ENCODE measurements at regions not wholly inside any gene's neighbourhood (a gene's known extent, or its start where the extent isn't known, plus 50 kb on each side); places are given as distances from the start of the nearest gene placed in this dataset.

GRCh38 chr4:59805176-59805575, 1395.0 kb upstream of the ADGRL3 start:
- H3K4me1 ChIP-seq, result no peaks in the 10 kb centered on the region
- H3K4me3 ChIP-seq, result no peak overlapping the region
- intact Hi-C loops (cut with DNase I), result no loop called here
- 96 to 97% methylated on average over 1 of the region's 1 CpG for WGBS, 2 donors
- no peak for DNase-seq
- no peaks in the 10 kb centered on the region for H3K36me3 ChIP-seq
- peaks cover 0 to 3% (median 0%) of the 10 kb centered on the region in 4 donors for H3K9me3 ChIP-seq
- H3K27me3 ChIP-seq, result no peaks in the 10 kb centered on the region
- TF ChIP-seq EP300 (IDR thresholded peaks at IDR 0.05) (no peak), POLR2AphosphoS5 (IDR thresholded peaks at IDR 0.05) (no peak), POLR2A (IDR thresholded peaks at IDR 0.05) (no peak)
- TF ChIP-seq, protein P1, sequence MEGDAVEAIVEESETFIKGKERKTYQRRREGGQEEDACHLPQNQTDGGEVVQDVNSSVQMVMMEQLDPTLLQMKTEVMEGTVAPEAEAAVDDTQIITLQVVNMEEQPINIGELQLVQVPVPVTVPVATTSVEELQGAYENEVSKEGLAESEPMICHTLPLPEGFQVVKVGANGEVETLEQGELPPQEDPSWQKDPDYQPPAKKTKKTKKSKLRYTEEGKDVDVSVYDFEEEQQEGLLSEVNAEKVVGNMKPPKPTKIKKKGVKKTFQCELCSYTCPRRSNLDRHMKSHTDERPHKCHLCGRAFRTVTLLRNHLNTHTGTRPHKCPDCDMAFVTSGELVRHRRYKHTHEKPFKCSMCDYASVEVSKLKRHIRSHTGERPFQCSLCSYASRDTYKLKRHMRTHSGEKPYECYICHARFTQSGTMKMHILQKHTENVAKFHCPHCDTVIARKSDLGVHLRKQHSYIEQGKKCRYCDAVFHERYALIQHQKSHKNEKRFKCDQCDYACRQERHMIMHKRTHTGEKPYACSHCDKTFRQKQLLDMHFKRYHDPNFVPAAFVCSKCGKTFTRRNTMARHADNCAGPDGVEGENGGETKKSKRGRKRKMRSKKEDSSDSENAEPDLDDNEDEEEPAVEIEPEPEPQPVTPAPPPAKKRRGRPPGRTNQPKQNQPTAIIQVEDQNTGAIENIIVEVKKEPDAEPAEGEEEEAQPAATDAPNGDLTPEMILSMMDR (IDR thresholded peaks at IDR 0.05), result no peak
- H3K27ac ChIP-seq, result no peak overlapping the region

DNA sequence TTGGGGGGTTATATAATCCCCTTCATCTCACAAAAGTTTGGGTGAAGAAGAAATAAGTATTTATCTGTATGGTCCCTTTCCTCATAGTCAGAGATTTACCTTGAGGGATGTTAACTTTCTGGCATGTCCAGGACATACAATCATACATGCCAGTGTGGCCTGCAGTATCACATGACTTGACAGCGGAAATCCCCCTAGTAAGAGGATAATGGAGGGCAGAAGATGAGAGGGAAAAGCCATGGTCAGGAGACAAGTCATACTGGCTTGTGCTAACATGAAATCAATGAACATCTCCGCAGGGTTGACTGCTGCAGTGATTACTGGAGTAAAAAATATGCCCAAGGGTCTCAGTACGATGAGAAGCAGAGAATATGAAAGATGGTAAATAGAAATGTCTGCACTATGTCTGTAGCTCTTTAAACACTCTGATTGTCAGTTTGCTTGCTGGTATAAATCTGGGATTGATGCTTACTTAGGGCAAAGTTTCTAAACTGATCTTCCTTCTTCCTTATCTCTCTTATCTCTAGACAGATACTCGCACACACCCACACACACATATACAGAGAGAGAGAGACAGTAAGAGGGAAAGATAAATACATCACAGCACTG, 1385.6 kb upstream of the ADGRL3 start:
- Histone ChIP-seq H3K4me1 (no peaks in the 10 kb centered on the region), H3K27ac (no peak overlapping the region), H3K27me3 (no peaks in the 10 kb centered on the region), H3K9me3 (no peaks in the 10 kb centered on the region), H3K4me3 (no peak overlapping the region), H3K36me3 (no peaks in the 10 kb centered on the region)
- 47 to 57% methylated on average over 4 of the region's 4 CpGs for whole genome bisulfite sequencing, 2 donors
- intact Hi-C loops (cut with DNase I), result no loop called here
- no peak for DNase-seq
- no peak for TF ChIP-seq POLR2A (IDR thresholded peaks at IDR 0.05)

GRCh38 chr4:59818656-59819055, 1381.5 kb upstream of the ADGRL3 start:
- H3K27ac ChIP-seq, result no peak overlapping the region
- intact Hi-C loops (cut with DNase I), result no loop called here
- H3K4me3 ChIP-seq, result peak overlapping the region in 3 of 4 donors; percentile 16 to 37 (median 30)
- no peak for TF ChIP-seq POLR2AphosphoS5 (IDR thresholded peaks at IDR 0.05)
- TF ChIP-seq, protein P1 (IDR thresholded peaks at IDR 0.05), result no peak
- TF ChIP-seq POLR2A (IDR thresholded peaks at IDR 0.05), result no peak
- TF ChIP-seq EP300 (IDR thresholded peaks at IDR 0.05), result no peak
- no peaks in the 10 kb centered on the region for H3K36me3 ChIP-seq
- no peak for DNase-seq
- no peaks in the 10 kb centered on the region for H3K4me1 ChIP-seq
- no peaks in the 10 kb centered on the region for H3K9me3 ChIP-seq
- 44 to 58% methylated on average over 7 of the region's 7 CpGs for WGBS, 2 donors
- H3K27me3 ChIP-seq, result no peaks in the 10 kb centered on the region

DNA sequence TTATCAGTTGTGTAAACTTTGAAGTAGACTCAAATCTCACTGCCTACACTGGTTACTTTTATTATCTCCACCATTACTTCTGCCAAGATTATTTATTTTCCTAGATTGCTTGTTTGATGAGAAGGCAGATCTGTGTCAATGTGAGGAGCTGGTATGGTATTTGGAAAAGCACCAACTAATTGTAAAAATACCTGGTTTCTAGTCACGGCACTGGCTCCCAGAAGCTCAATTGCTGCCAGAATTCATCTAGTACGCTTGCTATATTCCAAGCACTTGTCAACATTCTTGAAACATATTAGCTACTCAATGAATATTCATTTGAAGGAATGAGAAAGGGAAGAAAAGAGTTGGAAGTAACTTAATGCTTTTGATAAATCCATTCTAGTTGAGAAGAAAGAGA, 1376.8 kb upstream of the ADGRL3 start:
- no peaks in the 10 kb centered on the region for H3K27me3 ChIP-seq
- no peak overlapping the region for H3K27ac ChIP-seq
- no peaks in the 10 kb centered on the region for H3K9me3 ChIP-seq
- no peak for DNase-seq
- no peaks in the 10 kb centered on the region for H3K36me3 ChIP-seq
- no peak overlapping the region for H3K4me3 ChIP-seq
- no peaks in the 10 kb centered on the region for H3K4me1 ChIP-seq
- 43 to 67% methylated on average over 2 of the region's 2 CpGs for WGBS, 2 donors
- intact Hi-C loops (cut with DNase I), result no loop called here
- no peak for TF ChIP-seq POLR2A (IDR thresholded peaks at IDR 0.05)
- no peak for TF ChIP-seq EP300 (IDR thresholded peaks at IDR 0.05)
- TF ChIP-seq POLR2AphosphoS5 (IDR thresholded peaks at IDR 0.05), result no peak
- TF ChIP-seq, protein P1 (IDR thresholded peaks at IDR 0.05), result no peak

- Histone ChIP-seq H3K27ac (no peak overlapping the region), H3K9me3 (no peaks in the 10 kb centered on the region), H3K27me3 (no peaks in the 10 kb centered on the region), H3K4me3 (no peak overlapping the region), H3K4me1 (no peaks in the 10 kb centered on the region), H3K36me3 (no peaks in the 10 kb centered on the region)
- intact Hi-C loops (cut with DNase I), result no loop called here
- WGBS, 2 donors, result 70 to 79% methylated on average over 6 of the region's 6 CpGs
- no peak for DNase-seq
- TF ChIP-seq EP300 (IDR thresholded peaks at IDR 0.05), result no peak
- no peak for TF ChIP-seq POLR2AphosphoS5 (IDR thresholded peaks at IDR 0.05)
- TF ChIP-seq, protein P1 (IDR thresholded peaks at IDR 0.05), result no peak
- TF ChIP-seq POLR2A (IDR thresholded peaks at IDR 0.05), result no peak
Observed at GRCh38 chr4:59825104-59825503, 1375.0 kb upstream of the ADGRL3 start.

Data from sigmoid colon (tissue), 6 donors.